Umbilical cord (tissue), 1 donor: ENCODE measurements at regions not wholly inside any gene's neighbourhood (a gene's known extent, or its start where the extent isn't known, plus 50 kb on each side); places are given as distances from the start of the nearest gene placed in this dataset.

ENCODE experiments used
- DNase-seq: peaks from one replicate; pipeline ENCODE4 v3.0.0-alpha.2; 2015; ENCODE audit warnings: low spot score

- no peak for DNase-seq
Observed at GRCh38 chr2:168338803-168339437, 91.5 kb upstream of the STK39 start.

DNA sequence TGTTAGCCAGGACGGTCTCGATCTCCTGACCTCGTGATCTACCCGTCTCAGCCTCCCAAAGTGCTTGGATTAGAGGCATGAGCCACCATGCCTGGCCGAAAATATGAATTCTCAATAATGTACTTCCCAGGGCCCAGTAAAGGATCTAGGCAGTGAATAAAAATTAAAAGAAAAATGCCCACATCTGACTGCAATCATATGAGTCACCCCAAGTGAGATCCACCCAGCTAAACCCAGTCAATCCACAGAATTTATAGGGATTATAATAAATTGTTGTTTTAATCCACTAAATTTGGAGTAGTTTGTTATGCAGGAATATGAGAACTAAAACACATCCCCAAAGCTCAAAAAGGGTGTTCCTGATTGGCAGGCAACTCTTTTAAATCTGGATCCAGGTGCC is 93.5 kb upstream of the STK39 start:
- no peak for DNase-seq

GRCh38 chr2:168343586-168343985 is 96.2 kb upstream of the STK39 start:
- peak; percentile 41 for DNase-seq

- DNase-seq: no peak
Observed at GRCh38 chr2:168344706-168345105, 97.3 kb upstream of the STK39 start.

DNA sequence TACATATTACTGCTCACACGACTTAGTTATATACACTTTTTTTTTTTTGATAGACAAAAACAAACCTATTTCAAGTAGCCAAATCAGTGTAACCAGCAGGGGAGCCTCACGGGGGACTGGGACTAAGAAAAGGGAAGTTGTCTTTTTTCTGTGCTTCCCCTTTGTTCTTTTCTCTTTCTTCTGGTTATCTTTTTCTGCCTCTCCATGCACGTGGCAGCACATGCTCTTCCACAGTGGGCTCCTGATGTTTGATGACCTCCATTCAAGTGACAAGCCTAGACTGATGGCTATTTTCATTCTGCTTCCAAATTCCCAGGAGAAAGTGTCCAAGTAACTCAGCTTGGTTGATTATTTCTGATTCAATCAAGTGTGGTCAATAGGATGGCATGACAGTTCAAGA is 98.2 kb upstream of the STK39 start:
- no peak for DNase-seq

DNA sequence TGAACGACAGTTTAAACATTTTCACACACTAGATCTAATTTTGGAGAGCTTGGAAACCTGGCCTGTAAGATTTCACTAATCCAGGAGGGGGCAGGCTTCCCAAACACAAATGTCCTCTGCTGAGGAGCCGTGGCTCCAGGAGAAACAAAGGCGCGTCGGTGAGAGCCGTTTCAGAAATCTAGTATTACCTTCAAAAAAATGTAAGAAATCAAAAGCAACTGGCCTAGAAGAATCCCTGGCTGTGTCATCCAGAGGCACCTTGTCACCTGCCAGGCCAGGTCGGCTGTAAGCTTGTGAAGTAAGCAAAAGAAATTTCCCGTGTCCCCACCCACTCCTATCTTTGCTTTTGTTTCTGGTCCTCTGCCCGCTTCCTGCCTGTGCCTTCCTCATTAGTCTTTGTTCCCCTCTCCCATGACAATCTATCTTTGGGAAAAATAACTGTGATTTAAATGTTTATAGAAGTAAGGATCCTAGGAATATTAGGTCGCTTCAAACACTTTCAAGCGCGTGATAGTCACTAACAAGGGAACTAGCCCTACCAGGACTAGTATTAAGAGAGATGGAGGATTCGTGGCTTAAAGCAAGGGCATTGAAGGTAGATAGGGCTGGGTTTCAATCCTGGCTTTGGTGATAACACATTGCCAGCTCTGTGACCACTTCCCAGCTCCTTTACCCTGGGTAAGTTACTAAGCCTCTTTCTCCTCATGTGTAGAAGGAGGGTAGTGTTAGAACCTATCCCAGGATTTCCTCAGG is 99.5 kb upstream of the STK39 start:
- DNase-seq: peak; percentile 78

DNA sequence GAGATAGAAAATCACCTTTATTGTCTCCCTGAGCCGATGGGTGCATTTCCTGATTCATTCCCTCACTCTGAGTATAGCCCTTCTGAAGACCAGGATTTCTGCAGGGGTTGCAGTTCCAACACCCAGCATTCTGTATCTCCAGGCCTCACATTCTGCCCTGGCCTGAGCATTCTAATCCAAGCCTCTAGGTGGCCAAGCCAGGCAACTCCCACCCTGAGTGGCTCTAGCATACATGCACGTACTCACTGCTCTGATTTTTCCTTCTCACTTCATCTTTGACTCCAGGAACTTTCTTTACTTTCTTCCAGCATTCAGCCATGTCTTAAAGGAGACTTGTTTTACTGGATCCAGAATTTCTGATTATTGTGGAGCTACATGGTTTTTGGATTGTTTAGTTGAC is 100.7 kb upstream of the STK39 start:
- DNase-seq: peak; percentile 42

DNA sequence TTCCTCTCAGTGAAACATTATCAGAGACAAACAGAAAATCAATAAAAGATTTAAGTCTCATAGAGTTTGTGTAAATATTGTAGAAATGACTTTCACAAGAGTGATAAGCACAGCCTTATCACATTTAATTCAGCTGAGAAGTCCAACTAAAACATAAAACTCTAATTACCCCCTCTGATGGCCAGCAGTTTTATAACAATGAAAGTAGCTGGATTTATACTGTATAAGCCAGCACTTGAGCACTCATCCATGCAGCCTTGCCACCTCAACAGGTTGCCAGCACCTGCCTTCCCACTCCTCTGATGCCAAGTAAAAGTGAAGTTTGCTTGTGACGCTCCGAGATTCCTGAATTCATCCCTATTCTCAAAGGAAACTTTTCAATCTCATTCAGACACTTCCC is 103.0 kb upstream of the STK39 start:
- DNase-seq: no peak

DNA sequence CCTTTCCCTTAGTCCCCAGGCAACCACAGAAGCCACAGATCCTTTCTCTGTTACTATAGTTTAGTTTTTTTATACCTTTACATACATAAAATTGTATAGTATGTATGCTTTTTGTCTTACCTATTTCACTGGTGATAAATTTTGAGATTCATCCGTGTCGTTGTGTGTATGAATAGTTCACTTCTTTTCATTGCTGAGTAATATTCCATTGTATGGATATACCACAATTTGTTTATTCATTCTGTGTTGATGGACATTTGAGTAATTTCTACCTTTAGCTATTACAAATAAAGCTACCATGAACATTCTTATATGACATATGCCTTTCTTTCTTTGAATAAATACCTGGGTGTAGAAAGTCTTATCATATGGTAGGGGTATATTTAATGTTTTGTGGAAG is 102.8 kb upstream of the CERS6 start:
- DNase-seq: no peak

- no peak for DNase-seq
Observed at GRCh38 chr2:168354499-168354898, 101.6 kb upstream of the CERS6 start.

DNA sequence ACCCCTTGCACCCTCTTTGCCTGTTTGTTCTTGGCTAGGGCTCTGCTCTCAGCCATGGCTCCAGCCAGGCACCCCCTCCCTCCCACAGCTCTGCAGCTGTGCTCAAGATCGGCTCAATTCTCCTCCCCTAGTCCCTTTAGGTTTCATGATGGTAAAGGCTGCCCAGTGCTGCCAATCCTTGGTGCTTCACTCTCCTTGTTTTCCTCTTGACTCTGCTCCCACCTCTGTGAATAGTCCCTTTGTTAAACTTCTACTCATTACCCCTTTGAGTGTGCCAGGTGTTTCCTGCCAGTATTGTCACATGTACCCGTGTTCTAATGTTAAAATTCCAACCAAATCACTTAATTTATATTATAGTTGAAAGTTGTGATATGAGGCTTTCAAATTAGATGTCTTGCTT is 101.0 kb upstream of the CERS6 start:
- DNase-seq: no peak

- DNase-seq: no peak
Observed at GRCh38 chr2:168355779-168356476, 100.1 kb upstream of the CERS6 start.

DNA sequence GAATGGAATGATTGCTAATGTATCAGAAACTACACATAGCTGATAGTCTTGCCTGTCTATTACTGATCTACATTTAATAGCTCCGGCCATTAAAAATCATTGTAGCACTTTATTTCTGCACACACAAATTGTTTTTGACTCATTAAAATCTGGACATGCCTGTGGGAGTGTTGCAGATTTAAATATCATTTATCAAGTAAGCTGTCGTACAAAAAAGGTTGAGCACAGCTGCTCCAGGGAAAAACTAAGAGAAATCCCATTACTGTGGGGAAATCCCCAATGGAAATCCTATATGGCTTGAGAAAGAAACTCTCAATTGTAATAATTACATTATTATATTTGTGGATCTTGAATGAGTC is 99.6 kb upstream of the CERS6 start:
- no peak for DNase-seq

GRCh38 chr2:168357797-168358472 is 98.1 kb upstream of the CERS6 start:
- DNase-seq: no peak

- DNase-seq: no peak
Observed at GRCh38 chr2:168359082-168359481, 97.0 kb upstream of the CERS6 start.

DNA sequence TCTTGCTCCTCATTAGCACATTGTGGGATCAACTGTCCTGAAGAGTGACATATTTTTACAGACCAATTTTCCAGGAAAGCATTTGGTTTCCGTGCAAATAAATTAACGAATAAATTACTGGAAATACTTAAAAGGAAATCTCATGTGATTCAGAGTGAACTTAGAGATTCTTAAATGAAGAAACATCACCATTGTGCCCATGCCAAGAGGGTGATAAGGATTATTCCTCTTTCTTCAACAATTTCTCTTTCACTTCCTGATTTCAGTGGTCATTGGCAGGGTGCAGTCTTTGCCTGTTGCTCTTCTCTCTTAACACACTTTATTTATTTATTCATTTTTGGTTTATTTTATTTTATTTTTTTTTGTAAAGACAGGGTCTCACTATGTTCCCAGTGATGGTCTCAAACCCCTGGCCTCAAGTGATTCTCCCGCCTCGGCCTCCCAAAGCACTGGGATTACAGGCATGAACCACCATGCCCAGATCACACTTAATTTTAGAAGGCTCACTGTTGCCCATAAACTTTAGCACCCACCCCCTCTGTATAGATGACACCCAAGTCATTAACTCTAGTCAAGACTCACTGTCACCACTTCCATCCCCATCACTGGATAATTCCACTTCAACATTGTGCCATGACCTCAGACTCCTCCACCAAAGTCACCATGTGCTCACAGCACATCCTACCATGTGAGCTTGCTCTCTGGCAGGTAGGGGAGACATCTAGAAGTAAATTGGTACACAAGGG is 92.6 kb upstream of the CERS6 start:
- DNase-seq: no peak

DNA sequence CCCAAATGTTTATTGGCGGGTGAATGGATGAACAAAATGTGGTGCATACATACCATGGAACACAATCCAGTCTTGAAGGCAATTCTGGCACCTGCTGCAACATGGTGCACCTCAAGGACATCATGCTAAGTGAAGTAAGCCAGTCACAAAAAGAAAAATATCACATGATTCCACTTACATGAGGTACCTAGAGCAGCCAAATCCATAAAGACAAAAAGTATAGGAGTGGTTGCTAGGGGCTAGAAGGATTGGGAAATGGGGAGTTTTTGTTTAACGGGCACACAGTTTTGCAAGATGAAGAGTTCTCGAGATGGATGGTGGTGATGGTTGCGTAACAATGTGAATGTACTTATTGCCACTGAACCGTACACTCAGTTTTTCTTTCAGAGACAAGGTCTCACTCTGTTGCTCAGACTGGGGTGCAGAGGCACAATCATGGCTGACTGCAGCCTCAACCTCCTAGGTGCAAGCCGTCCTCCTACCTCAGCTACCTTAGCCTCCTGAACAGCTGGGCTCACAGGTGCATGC is 90.9 kb upstream of the CERS6 start:
- no peak for DNase-seq

DNA sequence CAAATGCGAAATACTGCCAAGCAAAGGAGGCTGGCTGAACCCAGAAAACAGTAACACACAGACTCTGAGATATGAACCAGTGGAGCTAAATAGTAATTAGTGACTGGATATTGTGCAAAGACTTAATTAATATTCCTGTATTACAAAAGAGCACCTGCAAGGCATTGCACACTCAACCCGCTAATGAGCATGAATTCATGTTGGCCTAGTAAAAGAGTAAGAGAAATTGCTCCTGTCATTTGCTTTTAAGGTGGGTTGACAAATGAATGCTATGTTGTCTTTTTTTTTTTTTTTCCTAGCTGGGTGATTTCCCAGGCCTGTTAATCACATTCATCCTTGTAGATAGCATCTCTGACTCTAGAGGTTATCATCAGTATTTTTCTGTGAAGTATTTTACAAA is 87.0 kb upstream of the CERS6 start:
- no peak for DNase-seq

- no peak for DNase-seq
Observed at GRCh38 chr2:168371273-168372019, 84.6 kb upstream of the CERS6 start.

- no peak for DNase-seq
Observed at GRCh38 chr2:168373468-168373867, 82.6 kb upstream of the CERS6 start.
